ENCODE measurements at regions not wholly inside any gene's neighbourhood (a gene's known extent, or its start where the extent isn't known, plus 50 kb on each side); places are given as distances from the start of the nearest gene placed in this dataset.

DNA sequence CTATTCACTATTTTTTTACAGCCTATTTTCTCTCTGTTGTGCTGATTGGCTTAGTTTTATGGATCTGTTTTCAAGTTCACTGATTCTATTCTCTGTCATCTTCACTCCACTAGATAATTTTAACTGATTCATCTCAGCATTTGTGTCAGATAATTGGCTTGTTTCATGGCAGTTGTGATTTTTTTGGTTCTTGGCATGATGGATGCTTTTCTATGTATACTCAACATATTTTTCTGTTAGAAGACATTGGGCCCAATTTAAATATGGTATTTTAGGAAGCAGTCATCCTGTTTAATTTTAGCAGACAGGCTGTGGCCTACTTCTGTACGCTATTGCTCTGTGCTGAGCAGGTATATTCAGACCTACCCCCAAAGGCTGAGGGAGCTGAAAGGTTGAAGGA, 1865.3 kb upstream of the ACO1 start:
- POLR2A ChIA-PET (ENCODE audit: unreplicated experiment) = no interaction called here
- no TSS peak for BruUV-seq (replicated peaks)

DNA sequence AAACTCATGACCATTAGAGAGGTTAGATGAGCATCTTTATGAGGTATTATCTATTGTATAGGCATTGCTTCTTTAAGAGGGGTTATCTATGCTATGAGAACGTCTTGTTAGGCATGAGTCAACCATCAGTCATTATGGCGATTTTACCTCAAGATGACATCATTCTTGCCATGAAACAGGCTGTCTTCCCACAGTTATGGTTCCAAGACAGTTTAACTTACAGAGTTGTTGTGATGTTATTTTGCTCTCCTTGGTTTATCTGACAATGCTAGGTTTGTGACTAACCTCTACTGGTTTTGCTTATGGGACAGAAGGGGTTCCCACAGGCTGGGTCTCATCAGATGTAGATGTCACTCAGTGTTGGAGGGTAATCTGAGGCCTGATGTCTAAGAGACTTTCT, 1864.7 kb upstream of the ACO1 start:
- no peak overlapping the region for H3K27ac ChIP-seq
- H3K9me2 ChIP-seq (ENCODE audit: insufficient read depth) = no peaks in the 10 kb centered on the region
- H4K20me1 ChIP-seq (ENCODE audit: insufficient read depth) = no peaks in the 10 kb centered on the region
- H3K27me3 ChIP-seq (ENCODE audit: insufficient read depth, low read depth) = no peaks in the 10 kb centered on the region
- intact Hi-C loops (cut with micrococcal nuclease; ENCODE audit: unreplicated experiment) = no loop called here
- no peak for DNase-seq
- no peaks in the 10 kb centered on the region for H3K36me3 ChIP-seq (ENCODE audit: low read depth)
- H3K4me2 ChIP-seq = no peak overlapping the region
- TF ChIP-seq EZH2 (IDR thresholded peaks at IDR 0.05; ENCODE audit: low read depth) = no peak
- H3F3A ChIP-seq (ENCODE audit: insufficient read depth, low read depth) = no peaks in the 10 kb centered on the region
- no peaks in the 10 kb centered on the region for H3K4me1 ChIP-seq (replicated peaks; ENCODE audit: insufficient read depth)
- H3K79me2 ChIP-seq (ENCODE audit: low read depth) = no peaks in the 10 kb centered on the region
- H2AFZ ChIP-seq = no peak overlapping the region
- ChIA-PET CTCF (interaction anchor here (0.5 kb wide), 1 partner anchor 33 kb away, joined by 8 read pairs; no protein-coding TSS in a partner anchor), POLR2A (ENCODE audit: unreplicated experiment) (no interaction called here)
- BruUV-seq (replicated peaks) = no TSS peak
- no peaks in the 10 kb centered on the region for H3K9me3 ChIP-seq (ENCODE audit: insufficient read depth, low read depth)
- H3K4me3 ChIP-seq = no peak overlapping the region

More for the DNA sequence above, 1865.3 kb upstream of the ACO1 start:
- H4K20me1 ChIP-seq (ENCODE audit: insufficient read depth) = no peaks in the 10 kb centered on the region
- no peak overlapping the region for H3K27ac ChIP-seq
- H3K4me3 ChIP-seq = no peak overlapping the region
- CTCF ChIA-PET = interaction anchor here (0.5 kb wide), 1 partner anchor 33 kb away, joined by 8 read pairs; no protein-coding TSS in a partner anchor
- no peaks in the 10 kb centered on the region for H3K27me3 ChIP-seq (ENCODE audit: insufficient read depth, low read depth)
- intact Hi-C loops (cut with micrococcal nuclease; ENCODE audit: unreplicated experiment) = no loop called here
- H3K4me1 ChIP-seq (replicated peaks; ENCODE audit: insufficient read depth) = no peaks in the 10 kb centered on the region
- no peak for DNase-seq
- no peaks in the 10 kb centered on the region for H3K79me2 ChIP-seq (ENCODE audit: low read depth)
- no peaks in the 10 kb centered on the region for H3K36me3 ChIP-seq (ENCODE audit: low read depth)
- H3K9me2 ChIP-seq (ENCODE audit: insufficient read depth) = no peaks in the 10 kb centered on the region
- no peaks in the 10 kb centered on the region for H3F3A ChIP-seq (ENCODE audit: insufficient read depth, low read depth)
- H3K4me2 ChIP-seq = no peak overlapping the region
- no peaks in the 10 kb centered on the region for H3K9me3 ChIP-seq (ENCODE audit: insufficient read depth, low read depth)
- H2AFZ ChIP-seq = no peak overlapping the region
- TF ChIP-seq, protein P1, sequence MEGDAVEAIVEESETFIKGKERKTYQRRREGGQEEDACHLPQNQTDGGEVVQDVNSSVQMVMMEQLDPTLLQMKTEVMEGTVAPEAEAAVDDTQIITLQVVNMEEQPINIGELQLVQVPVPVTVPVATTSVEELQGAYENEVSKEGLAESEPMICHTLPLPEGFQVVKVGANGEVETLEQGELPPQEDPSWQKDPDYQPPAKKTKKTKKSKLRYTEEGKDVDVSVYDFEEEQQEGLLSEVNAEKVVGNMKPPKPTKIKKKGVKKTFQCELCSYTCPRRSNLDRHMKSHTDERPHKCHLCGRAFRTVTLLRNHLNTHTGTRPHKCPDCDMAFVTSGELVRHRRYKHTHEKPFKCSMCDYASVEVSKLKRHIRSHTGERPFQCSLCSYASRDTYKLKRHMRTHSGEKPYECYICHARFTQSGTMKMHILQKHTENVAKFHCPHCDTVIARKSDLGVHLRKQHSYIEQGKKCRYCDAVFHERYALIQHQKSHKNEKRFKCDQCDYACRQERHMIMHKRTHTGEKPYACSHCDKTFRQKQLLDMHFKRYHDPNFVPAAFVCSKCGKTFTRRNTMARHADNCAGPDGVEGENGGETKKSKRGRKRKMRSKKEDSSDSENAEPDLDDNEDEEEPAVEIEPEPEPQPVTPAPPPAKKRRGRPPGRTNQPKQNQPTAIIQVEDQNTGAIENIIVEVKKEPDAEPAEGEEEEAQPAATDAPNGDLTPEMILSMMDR (conservative IDR thresholded peaks at IDR 0.05) = no peak
- no peak for TF ChIP-seq EZH2 (IDR thresholded peaks at IDR 0.05; ENCODE audit: low read depth)

DNA sequence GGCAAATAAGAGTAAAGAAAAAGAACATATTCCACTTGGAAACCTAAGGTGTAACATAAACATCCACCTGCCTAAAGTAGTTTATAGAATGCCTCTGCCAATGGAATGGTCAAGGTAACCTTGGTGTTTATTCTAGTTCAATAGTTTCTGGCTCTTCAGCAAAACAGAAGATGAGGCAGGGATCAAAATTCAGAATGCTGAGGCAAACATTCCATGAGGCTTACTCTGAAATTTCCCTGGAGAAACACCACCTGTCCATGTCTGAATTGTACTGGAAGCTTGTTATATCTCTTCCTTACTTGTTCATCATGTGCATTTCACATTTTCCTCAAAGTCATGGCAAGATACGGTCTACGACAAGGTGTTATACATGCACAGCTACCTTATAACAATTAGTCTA, 1862.4 kb upstream of the ACO1 start:
- TF ChIP-seq EZH2 (IDR thresholded peaks at IDR 0.05; ENCODE audit: low read depth) = no peak
- TF ChIP-seq, protein P1 (conservative IDR thresholded peaks at IDR 0.05) = no peak
- Histone ChIP-seq H3K4me2 (no peak overlapping the region), H3K9me2 (ENCODE audit: insufficient read depth) (no peaks in the 10 kb centered on the region), H3K4me1 (replicated peaks; ENCODE audit: insufficient read depth) (no peaks in the 10 kb centered on the region), H3K36me3 (ENCODE audit: low read depth) (no peaks in the 10 kb centered on the region), H3K9me3 (ENCODE audit: insufficient read depth, low read depth) (no peaks in the 10 kb centered on the region), H2AFZ (no peak overlapping the region), H4K20me1 (ENCODE audit: insufficient read depth) (no peaks in the 10 kb centered on the region), H3K27ac (no peak overlapping the region), H3K27me3 (ENCODE audit: insufficient read depth, low read depth) (no peaks in the 10 kb centered on the region), H3K79me2 (ENCODE audit: low read depth) (no peaks in the 10 kb centered on the region), H3K4me3 (no peak overlapping the region), H3F3A (ENCODE audit: insufficient read depth, low read depth) (no peaks in the 10 kb centered on the region)
- intact Hi-C loops (cut with micrococcal nuclease; ENCODE audit: unreplicated experiment) = no loop called here
- POLR2A ChIA-PET (ENCODE audit: unreplicated experiment) = no interaction called here
- no peak for DNase-seq
- CTCF ChIA-PET = interaction anchor here (0.6 kb wide), 1 partner anchor 199 kb away, joined by 6 read pairs; no protein-coding TSS in a partner anchor
- no TSS peak for BruUV-seq (replicated peaks)

DNA sequence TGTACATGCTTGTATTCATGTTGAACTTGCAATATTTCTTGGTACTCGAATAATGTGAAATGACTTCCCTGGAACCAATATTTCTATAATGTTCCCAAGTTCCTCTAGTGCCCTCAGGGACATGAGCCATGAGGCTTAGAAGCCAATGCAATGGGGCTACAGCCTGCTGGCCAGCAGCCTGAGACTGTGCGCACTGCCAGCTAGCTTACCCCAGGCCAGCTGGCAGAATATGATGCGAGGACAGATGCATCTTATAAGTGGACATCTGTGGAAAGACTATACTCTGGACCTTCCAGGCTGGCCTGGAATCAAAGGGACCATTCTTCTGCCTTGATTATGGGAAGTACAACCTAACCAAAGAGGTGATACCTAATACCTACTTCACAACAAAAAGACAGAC, 1862.0 kb upstream of the ACO1 start:
- ChIA-PET CTCF (interaction anchor here (0.6 kb wide), 1 partner anchor 199 kb away, joined by 6 read pairs; no protein-coding TSS in a partner anchor), POLR2A (ENCODE audit: unreplicated experiment) (no interaction called here)
- Histone ChIP-seq H3K4me3 (no peak overlapping the region), H3K4me1 (replicated peaks; ENCODE audit: insufficient read depth) (no peaks in the 10 kb centered on the region), H3K9me3 (ENCODE audit: insufficient read depth, low read depth) (no peaks in the 10 kb centered on the region), H3K9me2 (ENCODE audit: insufficient read depth) (no peaks in the 10 kb centered on the region), H3K27ac (no peak overlapping the region), H3K36me3 (ENCODE audit: low read depth) (no peaks in the 10 kb centered on the region), H2AFZ (no peak overlapping the region), H3K79me2 (ENCODE audit: low read depth) (no peaks in the 10 kb centered on the region), H4K20me1 (ENCODE audit: insufficient read depth) (no peaks in the 10 kb centered on the region), H3K27me3 (ENCODE audit: insufficient read depth, low read depth) (no peaks in the 10 kb centered on the region), H3F3A (ENCODE audit: insufficient read depth, low read depth) (no peaks in the 10 kb centered on the region), H3K4me2 (no peak overlapping the region)
- BruUV-seq (replicated peaks) = no TSS peak
- intact Hi-C loops (cut with micrococcal nuclease; ENCODE audit: unreplicated experiment) = no loop called here
- DNase-seq = no peak
- TF ChIP-seq EZH2 (IDR thresholded peaks at IDR 0.05; ENCODE audit: low read depth) = no peak
- TF ChIP-seq, protein P1 (conservative IDR thresholded peaks at IDR 0.05) = no peak

Data from PC-9 (cell line).